Stimulated activated CD8-positive, alpha-beta memory T cell treated with anti-CD3 and anti-CD28 coated beads, Interleukin-2, amount 100 ng/mL, for 48 hours (primary cell): ENCODE measurements at regions not wholly inside any gene's neighbourhood (a gene's known extent, or its start where the extent isn't known, plus 50 kb on each side); places are given as distances from the start of the nearest gene placed in this dataset.

ENCODE experiments used
- DNase-seq, 2 donors: peaks; one replicate each; pipeline ENCODE4 v3.0.0-alpha.2; 2020; ENCODE audit warnings: low read depth in 2 of 2

GRCh38 chr13:74043237-74043636 is 91.0 kb downstream of the KLF12 start:
- no peak for DNase-seq

- peak in 1 of 2 donors; percentile 13 for DNase-seq
These were observed 94.0 kb downstream of the KLF12 start for GRCh38 chr13:74040200-74040599.

- DNase-seq: no peak
These were observed 94.5 kb downstream of the KLF12 start for GRCh38 chr13:74039667-74040066.

- no peak for DNase-seq
These were observed 95.0 kb downstream of the KLF12 start for GRCh38 chr13:74039154-74039553.

- no peak for DNase-seq
These were observed 96.4 kb downstream of the KLF12 start for GRCh38 chr13:74037762-74038161.

- DNase-seq: no peak
These were observed 97.8 kb downstream of the KLF12 start for GRCh38 chr13:74036373-74036772.

GRCh38 chr13:74035896-74036295 is 98.3 kb downstream of the KLF12 start:
- no peak for DNase-seq

GRCh38 chr13:74032325-74032724 is 101.9 kb downstream of the KLF12 start:
- DNase-seq: no peak

- no peak for DNase-seq
These were observed 106.9 kb downstream of the KLF12 start for GRCh38 chr13:74027161-74027779.

GRCh38 chr13:74026753-74027152 is 107.5 kb downstream of the KLF12 start:
- DNase-seq: peak; percentile 23 to 38

GRCh38 chr13:74025369-74025768 is 108.8 kb downstream of the KLF12 start:
- DNase-seq: no peak

GRCh38 chr13:74024856-74025255 is 109.3 kb downstream of the KLF12 start:
- no peak for DNase-seq

- no peak for DNase-seq
These were observed 109.9 kb downstream of the KLF12 start for GRCh38 chr13:74024314-74024713.

GRCh38 chr13:74023484-74023883 is 110.7 kb downstream of the KLF12 start:
- DNase-seq: no peak

- no peak for DNase-seq
These were observed 112.7 kb downstream of the KLF12 start for GRCh38 chr13:74021505-74021904.

- no peak for DNase-seq
These were observed 116.2 kb downstream of the KLF12 start for GRCh38 chr13:74018062-74018431.

- DNase-seq: no peak
These were observed 116.7 kb downstream of the KLF12 start for GRCh38 chr13:74017301-74018061.

- no peak for DNase-seq
These were observed 119.1 kb downstream of the KLF12 start for GRCh38 chr13:74015137-74015536.

GRCh38 chr13:74009100-74009668 is 125.0 kb downstream of the KLF12 start:
- no peak for DNase-seq

- DNase-seq: no peak
These were observed 127.5 kb downstream of the KLF12 start for GRCh38 chr13:74006666-74007065.

- DNase-seq: no peak
These were observed 128.7 kb downstream of the KLF12 start for GRCh38 chr13:74005320-74006157.

GRCh38 chr13:74004109-74004508 is 130.1 kb downstream of the KLF12 start:
- DNase-seq: no peak
